ENCODE measurements at regions not wholly inside any gene's neighbourhood (a gene's known extent, or its start where the extent isn't known, plus 50 kb on each side); places are given as distances from the start of the nearest gene placed in this dataset.

- TF ChIP-seq ZNF395 (CRISPR knock-in tag; IDR thresholded peaks at IDR 0.05): no peak
- no peak for TF ChIP-seq CHD2 (IDR thresholded peaks at IDR 0.05; ENCODE audit: low read depth, low read length)
- TF ChIP-seq GABPB1 (CRISPR knock-in tag; IDR thresholded peaks at IDR 0.05): no peak
- no peak for TF ChIP-seq PRDM10 (IDR thresholded peaks at IDR 0.05; ENCODE audit: partially characterized antibody)
- TF ChIP-seq REST (IDR thresholded peaks at IDR 0.05; ENCODE audit: borderline replicate concordance): no peak
- no peak for TF ChIP-seq REST (CRISPR knock-in tag; IDR thresholded peaks at IDR 0.05; ENCODE audit: low read depth)
- no peak for TF ChIP-seq MBD2 (IDR thresholded peaks at IDR 0.05; ENCODE audit: borderline replicate concordance, low read depth)
- no peak for TF ChIP-seq ZBTB34 (CRISPR knock-in tag; IDR thresholded peaks at IDR 0.05)
- no peak for TF ChIP-seq GTF2B (IDR thresholded peaks at IDR 0.05; ENCODE audit: extremely low read depth, insufficient read length)
- TF ChIP-seq ZBTB17 (CRISPR knock-in tag; IDR thresholded peaks at IDR 0.05): no peak
- TF ChIP-seq KDM5B (IDR thresholded peaks at IDR 0.05; ENCODE audit: insufficient replicate concordance, low read depth, low read length): no peak
- no peak for TF ChIP-seq ZNF174 (CRISPR knock-in tag; IDR thresholded peaks at IDR 0.05)
Measured at GRCh38 chr1:222912730-222913129, 97.9 kb downstream of the DISP1 start (continued).
